H1 (cell line): ENCODE measurements at regions not wholly inside any gene's neighbourhood (a gene's known extent, or its start where the extent isn't known, plus 50 kb on each side); places are given as distances from the start of the nearest gene placed in this dataset.

Source experiments
- BRCA1 ChIP-seq: IDR thresholded peaks from 2 replicates; pipeline ENCODE4 v1.6.1; 2012; ENCODE audit warnings: low read depth, low read length, improper control_type of control experiment
- CEBPB ChIP-seq: IDR thresholded peaks from 2 replicates; pipeline ENCODE4 v1.6.1; 2012; ENCODE audit warnings: low read depth, low read length
- EP300 ChIP-seq, 2 experiments: IDR thresholded peaks; 1 replicate in 1 of 2; 2 replicates in 1 of 2; pipeline ENCODE4 v1.6.1; 2011 to 2012; ENCODE audit warnings: low read depth in 2 of 2, low read length in 2 of 2, mild to moderate bottlenecking in 2 of 2, borderline replicate concordance in 1 of 2, inconsistent platforms in 1 of 2, moderate library complexity in 1 of 2
- POLR2A ChIP-seq, 2 experiments: IDR thresholded peaks; 1 replicate in 1 of 2; 2 replicates in 1 of 2; pipeline ENCODE4 v1.6.1; 2011; ENCODE audit warnings: low read depth in 2 of 2, low read length in 2 of 2, mild to moderate bottlenecking in 2 of 2; ENCODE audit errors: control extremely low read depth in 1 of 2
- RBBP5 ChIP-seq: IDR thresholded peaks from 2 replicates; pipeline ENCODE4 v1.7.1; 2012; ENCODE audit warnings: low read depth, mild to moderate bottlenecking, inconsistent platforms, low read length, moderate library complexity, borderline replicate concordance
- SP2 ChIP-seq: IDR thresholded peaks from 2 replicates; pipeline ENCODE4 v1.6.1; 2012; ENCODE audit warnings: mild to moderate bottlenecking, low read length, inconsistent platforms
- TCF12 ChIP-seq: IDR thresholded peaks from 2 replicates; pipeline ENCODE4 v1.6.1; 2011; ENCODE audit warnings: low read depth, mild to moderate bottlenecking, low read length
- TF ChIP-seq, protein P1 (sequence below), 3 experiments: IDR thresholded peaks; 1 replicate in 2 of 3; 2 replicates in 1 of 3; pipeline versions ENCODE4 v1.5.1 to v1.6.1; 2011; ENCODE audit warnings: low read length in 3 of 3, mild to moderate bottlenecking in 3 of 3, inconsistent platforms in 2 of 3, low read depth in 1 of 3, moderate library complexity in 1 of 3; ENCODE audit not compliant: insufficient read depth in 1 of 3; ENCODE audit errors: control extremely low read depth in 1 of 3
- TF ChIP-seq, protein P2 (sequence below): IDR thresholded peaks from 2 replicates; pipeline ENCODE4 v1.6.1; 2012; ENCODE audit warnings: inconsistent platforms

DNA sequence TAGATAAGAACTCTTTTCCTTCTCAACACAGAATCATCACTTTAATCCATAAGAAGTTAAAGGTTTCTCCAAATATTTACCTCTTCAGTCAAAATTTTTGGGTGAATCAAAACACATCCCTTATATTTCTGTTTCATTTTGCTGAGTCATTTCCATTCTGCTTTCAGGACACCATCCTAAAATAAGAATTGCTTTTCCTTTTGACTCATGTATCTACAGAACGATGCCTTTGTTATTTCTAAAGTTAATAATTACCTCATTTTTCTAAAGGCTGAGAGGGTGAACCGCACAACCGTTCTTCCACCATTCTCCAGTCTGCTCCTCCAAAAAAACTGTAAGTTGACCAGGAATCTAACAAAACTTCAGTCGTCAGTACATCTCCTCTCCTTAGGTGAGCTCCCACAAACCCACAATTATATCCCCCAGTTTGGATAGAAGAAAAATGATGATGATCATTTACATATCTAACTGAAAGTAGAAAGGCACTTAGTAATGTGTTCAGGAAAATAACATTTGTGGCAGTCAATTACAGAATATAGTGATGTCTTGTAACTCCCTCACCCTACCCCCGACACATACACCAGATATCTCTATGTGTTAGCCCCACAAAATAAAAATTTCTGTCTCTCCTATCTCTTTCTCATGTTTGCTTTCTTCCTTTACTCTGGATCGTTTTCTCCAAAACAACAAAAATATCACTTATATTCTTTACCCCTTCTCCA, 162.5 kb downstream of the RAD51AP2 start:
- TF ChIP-seq SP2 (no peak), EP300 (IDR thresholded peaks at IDR 0.05; ENCODE audit: borderline replicate concordance in 1 of 2, low read depth in 2 of 2, low read length in 2 of 2) (no peak), CEBPB (no peak), POLR2A (IDR thresholded peaks at IDR 0.05; ENCODE audit: control extremely low read depth in 1 of 2, low read depth in 2 of 2, low read length in 2 of 2) (no peak), RBBP5 (no peak), BRCA1 (no peak), TCF12 (no peak)
- TF ChIP-seq, protein P1, sequence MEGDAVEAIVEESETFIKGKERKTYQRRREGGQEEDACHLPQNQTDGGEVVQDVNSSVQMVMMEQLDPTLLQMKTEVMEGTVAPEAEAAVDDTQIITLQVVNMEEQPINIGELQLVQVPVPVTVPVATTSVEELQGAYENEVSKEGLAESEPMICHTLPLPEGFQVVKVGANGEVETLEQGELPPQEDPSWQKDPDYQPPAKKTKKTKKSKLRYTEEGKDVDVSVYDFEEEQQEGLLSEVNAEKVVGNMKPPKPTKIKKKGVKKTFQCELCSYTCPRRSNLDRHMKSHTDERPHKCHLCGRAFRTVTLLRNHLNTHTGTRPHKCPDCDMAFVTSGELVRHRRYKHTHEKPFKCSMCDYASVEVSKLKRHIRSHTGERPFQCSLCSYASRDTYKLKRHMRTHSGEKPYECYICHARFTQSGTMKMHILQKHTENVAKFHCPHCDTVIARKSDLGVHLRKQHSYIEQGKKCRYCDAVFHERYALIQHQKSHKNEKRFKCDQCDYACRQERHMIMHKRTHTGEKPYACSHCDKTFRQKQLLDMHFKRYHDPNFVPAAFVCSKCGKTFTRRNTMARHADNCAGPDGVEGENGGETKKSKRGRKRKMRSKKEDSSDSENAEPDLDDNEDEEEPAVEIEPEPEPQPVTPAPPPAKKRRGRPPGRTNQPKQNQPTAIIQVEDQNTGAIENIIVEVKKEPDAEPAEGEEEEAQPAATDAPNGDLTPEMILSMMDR (IDR thresholded peaks at IDR 0.05; ENCODE audit: control extremely low read depth in 1 of 3, insufficient read depth in 1 of 3, low read depth in 1 of 3, low read length in 3 of 3), result no peak
- TF ChIP-seq, protein P2, sequence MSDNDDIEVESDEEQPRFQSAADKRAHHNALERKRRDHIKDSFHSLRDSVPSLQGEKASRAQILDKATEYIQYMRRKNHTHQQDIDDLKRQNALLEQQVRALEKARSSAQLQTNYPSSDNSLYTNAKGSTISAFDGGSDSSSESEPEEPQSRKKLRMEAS, result no peak
